ENCODE measurements at regions not wholly inside any gene's neighbourhood (a gene's known extent, or its start where the extent isn't known, plus 50 kb on each side); places are given as distances from the start of the nearest gene placed in this dataset.
"Not testable (repeated sequence)": the region's sequence is repeated elsewhere in the genome, so short reads cannot be mapped to it uniquely, and the experiment has no call there.

DNA sequence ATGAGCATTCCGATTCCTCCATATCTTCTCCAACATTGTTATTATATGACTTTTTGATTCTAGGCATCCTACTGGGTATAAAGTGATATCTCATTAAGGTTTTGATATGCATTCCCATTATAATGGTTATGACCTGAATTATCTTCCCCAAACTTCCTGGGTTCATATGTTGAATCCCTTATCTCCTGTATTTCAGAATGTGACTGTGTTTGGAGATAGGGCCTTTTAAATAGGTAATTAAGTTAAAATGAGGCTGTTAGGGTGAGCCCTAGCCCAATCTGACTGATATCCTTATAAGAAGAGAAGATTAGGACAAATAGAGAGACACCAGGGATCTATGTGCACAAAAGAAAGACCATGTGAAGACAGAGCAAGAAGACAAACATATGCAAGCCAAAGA, 96.9 kb upstream of the PMCH start:
- Histone ChIP-seq H3K36me3 (ENCODE audit: insufficient read depth, low read length) (no peaks in the 10 kb centered on the region), H2AFZ (ENCODE audit: low read length) (no peak overlapping the region), H3K9me3 (ENCODE audit: low read length) (no peaks in the 10 kb centered on the region), H3K9me2 (ENCODE audit: low read depth, low read length) (no peaks in the 10 kb centered on the region), H3F3A (ENCODE audit: insufficient read depth, low read length) (no peaks in the 10 kb centered on the region), H3K4me3 (ENCODE audit: low read depth, low read length, poor library complexity, severe bottlenecking) (no peak overlapping the region), H3K27ac (ENCODE audit: low read depth, low read length, poor library complexity, severe bottlenecking) (no peak overlapping the region), H3K9ac (ENCODE audit: low read length) (no peak overlapping the region), H4K20me1 (ENCODE audit: insufficient read depth, low read length) (no peaks in the 10 kb centered on the region), H3K27me3 (ENCODE audit: insufficient read depth, low read length) (no peaks in the 10 kb centered on the region), H3K4me1 (ENCODE audit: insufficient read depth, low read length, severe bottlenecking) (no peaks in the 10 kb centered on the region), H3K79me2 (ENCODE audit: insufficient read depth, low read length) (no peaks in the 10 kb centered on the region), H3K4me2 (ENCODE audit: low read length) (no peak overlapping the region)
- TF ChIP-seq EZH2 (IDR thresholded peaks at IDR 0.05; ENCODE audit: borderline replicate concordance, low read length), result no peak
- TF ChIP-seq, protein P1, sequence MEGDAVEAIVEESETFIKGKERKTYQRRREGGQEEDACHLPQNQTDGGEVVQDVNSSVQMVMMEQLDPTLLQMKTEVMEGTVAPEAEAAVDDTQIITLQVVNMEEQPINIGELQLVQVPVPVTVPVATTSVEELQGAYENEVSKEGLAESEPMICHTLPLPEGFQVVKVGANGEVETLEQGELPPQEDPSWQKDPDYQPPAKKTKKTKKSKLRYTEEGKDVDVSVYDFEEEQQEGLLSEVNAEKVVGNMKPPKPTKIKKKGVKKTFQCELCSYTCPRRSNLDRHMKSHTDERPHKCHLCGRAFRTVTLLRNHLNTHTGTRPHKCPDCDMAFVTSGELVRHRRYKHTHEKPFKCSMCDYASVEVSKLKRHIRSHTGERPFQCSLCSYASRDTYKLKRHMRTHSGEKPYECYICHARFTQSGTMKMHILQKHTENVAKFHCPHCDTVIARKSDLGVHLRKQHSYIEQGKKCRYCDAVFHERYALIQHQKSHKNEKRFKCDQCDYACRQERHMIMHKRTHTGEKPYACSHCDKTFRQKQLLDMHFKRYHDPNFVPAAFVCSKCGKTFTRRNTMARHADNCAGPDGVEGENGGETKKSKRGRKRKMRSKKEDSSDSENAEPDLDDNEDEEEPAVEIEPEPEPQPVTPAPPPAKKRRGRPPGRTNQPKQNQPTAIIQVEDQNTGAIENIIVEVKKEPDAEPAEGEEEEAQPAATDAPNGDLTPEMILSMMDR (IDR thresholded peaks at IDR 0.05; ENCODE audit: low read length), result no peak

DNA sequence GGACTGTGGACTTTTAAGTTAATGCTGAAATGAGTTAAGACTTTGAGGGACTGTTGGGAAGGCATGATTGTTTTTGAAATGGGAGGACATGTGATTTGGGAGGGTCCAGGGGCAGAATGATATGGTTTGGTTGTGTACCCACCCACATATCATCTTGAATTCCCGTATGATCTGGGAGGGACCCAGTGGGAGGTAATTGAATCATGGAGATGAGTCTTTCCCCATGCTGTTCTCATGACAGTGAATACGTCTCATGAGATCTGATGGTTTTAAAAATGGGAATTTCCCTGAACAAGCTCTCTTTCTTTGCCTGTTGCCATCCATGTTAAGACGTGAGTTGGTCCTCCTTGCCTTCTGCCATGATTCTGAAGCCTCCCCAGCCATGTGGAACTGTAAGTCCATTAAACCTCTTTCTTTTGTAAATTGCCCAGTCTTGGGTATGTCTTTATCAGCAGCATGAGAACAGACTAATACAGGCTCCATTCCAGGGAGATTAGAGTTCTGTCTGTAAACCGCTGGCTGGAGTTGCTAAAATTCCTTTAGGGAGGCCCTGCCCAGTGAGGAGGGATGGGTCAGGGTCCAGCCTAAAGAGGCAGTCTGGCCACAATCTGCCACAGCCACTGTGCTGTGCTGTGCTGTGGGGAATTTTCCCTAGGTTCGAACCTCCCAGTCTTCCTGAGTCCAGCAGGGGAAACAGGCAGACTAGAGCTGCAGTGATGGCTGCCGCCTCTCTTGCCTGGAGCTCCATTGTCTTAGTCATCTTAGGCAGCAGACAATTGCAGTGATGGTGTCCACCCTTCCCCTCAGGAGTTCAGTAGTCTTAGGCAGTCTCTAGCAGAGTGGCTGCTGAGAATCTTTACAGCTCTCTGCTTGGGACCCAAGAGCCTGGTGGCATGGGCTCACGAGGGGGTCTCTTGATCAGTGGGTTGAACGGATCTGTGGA, 94.1 kb upstream of the PMCH start:
- not testable (repeated sequence) for H2AFZ ChIP-seq (ENCODE audit: low read length); H3K36me3 ChIP-seq (ENCODE audit: insufficient read depth, low read length); H3K9me3 ChIP-seq (ENCODE audit: low read length); H3K4me2 ChIP-seq (ENCODE audit: low read length); H3K27me3 ChIP-seq (ENCODE audit: insufficient read depth, low read length); H3K9ac ChIP-seq (ENCODE audit: low read length); H3K4me3 ChIP-seq (ENCODE audit: low read depth, low read length, poor library complexity, severe bottlenecking); H3K4me1 ChIP-seq (ENCODE audit: insufficient read depth, low read length, severe bottlenecking); H3K9me2 ChIP-seq (ENCODE audit: low read depth, low read length); H3K79me2 ChIP-seq (ENCODE audit: insufficient read depth, low read length); H3K27ac ChIP-seq (ENCODE audit: low read depth, low read length, poor library complexity, severe bottlenecking); H4K20me1 ChIP-seq (ENCODE audit: insufficient read depth, low read length); H3F3A ChIP-seq (ENCODE audit: insufficient read depth, low read length)

DNA sequence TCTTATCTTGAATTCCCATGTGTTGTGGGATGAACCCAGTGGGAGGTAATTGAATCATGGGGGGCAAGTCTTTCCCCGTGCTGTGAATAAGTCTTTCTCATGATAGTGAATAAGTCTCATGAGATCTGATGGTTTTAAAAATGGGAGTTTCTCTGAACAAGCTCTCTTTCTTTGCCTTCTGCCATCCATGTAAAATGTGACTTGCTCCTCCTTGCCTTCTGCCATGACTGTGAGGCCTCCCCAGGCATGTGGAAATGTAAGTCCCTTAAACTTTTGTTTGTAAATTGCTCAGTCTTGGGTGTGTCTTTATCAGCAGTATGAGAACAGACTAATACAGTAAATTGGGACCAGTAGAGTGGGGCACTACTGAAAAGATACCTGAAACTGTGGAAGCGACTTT, 92.1 kb upstream of the PMCH start:
- H3K27me3 ChIP-seq (ENCODE audit: insufficient read depth, low read length); H3K9me2 ChIP-seq (ENCODE audit: low read depth, low read length); H3K4me1 ChIP-seq (ENCODE audit: insufficient read depth, low read length, severe bottlenecking); H3K27ac ChIP-seq (ENCODE audit: low read depth, low read length, poor library complexity, severe bottlenecking); H3K9ac ChIP-seq (ENCODE audit: low read length); H3K36me3 ChIP-seq (ENCODE audit: insufficient read depth, low read length); H4K20me1 ChIP-seq (ENCODE audit: insufficient read depth, low read length); H3K79me2 ChIP-seq (ENCODE audit: insufficient read depth, low read length); H3F3A ChIP-seq (ENCODE audit: insufficient read depth, low read length); H3K4me2 ChIP-seq (ENCODE audit: low read length); H3K9me3 ChIP-seq (ENCODE audit: low read length); H3K4me3 ChIP-seq (ENCODE audit: low read depth, low read length, poor library complexity, severe bottlenecking); H2AFZ ChIP-seq (ENCODE audit: low read length): not testable (repeated sequence)

DNA sequence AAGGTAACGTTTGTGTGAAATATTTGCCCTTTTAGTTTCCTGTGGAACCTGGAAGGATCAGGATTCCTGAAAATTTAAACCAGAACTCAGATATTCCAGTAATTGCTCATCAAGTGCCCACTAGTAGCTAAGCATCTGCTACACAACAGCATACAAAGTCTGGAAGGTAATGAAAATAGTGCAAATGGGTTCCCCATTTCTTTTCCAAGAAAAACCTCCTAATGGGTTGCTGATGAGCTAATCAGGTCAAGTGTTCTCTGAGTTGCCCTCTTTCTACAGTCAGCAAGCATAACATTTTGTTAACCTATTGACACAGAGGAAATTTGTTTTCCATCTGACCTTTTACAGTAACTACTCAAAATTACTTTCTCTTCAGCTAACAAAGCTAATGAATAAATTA, 83.6 kb upstream of the PMCH start:
- Histone ChIP-seq H3K4me3 (ENCODE audit: low read depth, low read length, poor library complexity, severe bottlenecking) (no peak overlapping the region), H4K20me1 (ENCODE audit: insufficient read depth, low read length) (no peaks in the 10 kb centered on the region), H3K4me2 (ENCODE audit: low read length) (no peak overlapping the region), H3K9me2 (ENCODE audit: low read depth, low read length) (no peaks in the 10 kb centered on the region), H3K36me3 (ENCODE audit: insufficient read depth, low read length) (no peaks in the 10 kb centered on the region), H3K4me1 (ENCODE audit: insufficient read depth, low read length, severe bottlenecking) (no peaks in the 10 kb centered on the region), H3K9me3 (ENCODE audit: low read length) (no peaks in the 10 kb centered on the region), H2AFZ (ENCODE audit: low read length) (no peak overlapping the region), H3K9ac (ENCODE audit: low read length) (no peak overlapping the region), H3K79me2 (ENCODE audit: insufficient read depth, low read length) (no peaks in the 10 kb centered on the region), H3F3A (ENCODE audit: insufficient read depth, low read length) (no peaks in the 10 kb centered on the region), H3K27me3 (ENCODE audit: insufficient read depth, low read length) (no peaks in the 10 kb centered on the region), H3K27ac (ENCODE audit: low read depth, low read length, poor library complexity, severe bottlenecking) (no peak overlapping the region)
- TF ChIP-seq EZH2 (IDR thresholded peaks at IDR 0.05; ENCODE audit: borderline replicate concordance, low read length), result no peak
- TF ChIP-seq, protein P1 (IDR thresholded peaks at IDR 0.05; ENCODE audit: low read length), result no peak

DNA sequence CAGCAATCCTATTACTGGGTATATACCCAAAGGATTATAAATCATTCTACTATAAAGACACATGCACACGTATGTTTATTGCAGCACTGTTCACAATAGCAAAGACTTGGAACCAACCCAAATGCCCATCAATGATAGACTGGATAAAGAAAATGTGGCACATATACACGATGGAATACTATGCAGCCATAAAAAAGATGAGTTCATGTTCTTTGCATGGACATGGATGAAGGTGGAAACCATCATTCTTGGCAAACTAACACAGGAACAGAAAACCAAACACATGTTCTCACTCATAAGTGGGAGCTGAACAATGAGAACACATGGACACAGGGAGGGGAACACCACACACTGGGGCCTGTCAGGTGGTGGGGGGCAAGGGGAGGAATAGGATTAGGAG, 58.1 kb upstream of the PMCH start:
- H3K9me2 ChIP-seq (ENCODE audit: low read depth, low read length); H3K4me3 ChIP-seq (ENCODE audit: low read depth, low read length, poor library complexity, severe bottlenecking); H3K9me3 ChIP-seq (ENCODE audit: low read length); H3K27me3 ChIP-seq (ENCODE audit: insufficient read depth, low read length); H2AFZ ChIP-seq (ENCODE audit: low read length); H3K79me2 ChIP-seq (ENCODE audit: insufficient read depth, low read length); H4K20me1 ChIP-seq (ENCODE audit: insufficient read depth, low read length); H3K36me3 ChIP-seq (ENCODE audit: insufficient read depth, low read length); H3K4me1 ChIP-seq (ENCODE audit: insufficient read depth, low read length, severe bottlenecking); H3K4me2 ChIP-seq (ENCODE audit: low read length); H3F3A ChIP-seq (ENCODE audit: insufficient read depth, low read length); H3K9ac ChIP-seq (ENCODE audit: low read length); H3K27ac ChIP-seq (ENCODE audit: low read depth, low read length, poor library complexity, severe bottlenecking): not testable (repeated sequence)

DNA sequence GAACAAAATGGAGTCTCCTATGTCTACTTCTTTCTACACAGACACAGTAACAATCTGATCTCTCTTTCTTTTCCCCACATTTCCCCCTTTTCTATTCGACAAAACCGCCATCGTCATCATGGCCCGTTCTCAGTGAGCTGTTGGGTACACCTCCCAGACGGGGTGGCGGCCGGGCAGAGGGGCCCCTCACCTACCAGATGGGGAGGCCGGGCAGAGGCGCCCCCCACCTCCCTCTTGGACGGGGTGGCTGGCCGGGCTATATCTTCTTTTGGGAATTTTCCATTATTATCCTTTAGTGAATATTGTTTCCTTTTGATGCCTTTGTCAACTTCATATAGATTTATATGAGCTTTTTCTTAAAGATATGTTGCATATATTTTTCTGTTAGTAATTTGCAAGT, 53.4 kb upstream of the PMCH start:
- not testable (repeated sequence) for H3K4me3 ChIP-seq (ENCODE audit: low read depth, low read length, poor library complexity, severe bottlenecking); H3K9me3 ChIP-seq (ENCODE audit: low read length); H4K20me1 ChIP-seq (ENCODE audit: insufficient read depth, low read length); H3K4me2 ChIP-seq (ENCODE audit: low read length); H3K4me1 ChIP-seq (ENCODE audit: insufficient read depth, low read length, severe bottlenecking); H3K9me2 ChIP-seq (ENCODE audit: low read depth, low read length); H3K79me2 ChIP-seq (ENCODE audit: insufficient read depth, low read length); H3K27ac ChIP-seq (ENCODE audit: low read depth, low read length, poor library complexity, severe bottlenecking); H2AFZ ChIP-seq (ENCODE audit: low read length); H3F3A ChIP-seq (ENCODE audit: insufficient read depth, low read length); H3K27me3 ChIP-seq (ENCODE audit: insufficient read depth, low read length); H3K9ac ChIP-seq (ENCODE audit: low read length); H3K36me3 ChIP-seq (ENCODE audit: insufficient read depth, low read length)
